Neuronal stem cell (in vitro differentiated cells): ENCODE measurements at regions not wholly inside any gene's neighbourhood (a gene's known extent, or its start where the extent isn't known, plus 50 kb on each side); places are given as distances from the start of the nearest gene placed in this dataset.

Experiments
- DNase-seq: peaks from one replicate; pipeline ENCODE4 v3.0.0-alpha.2; 2013; ENCODE audit warnings: low spot score
- H2AFZ ChIP-seq: one replicate; pipeline ENCODE4 v1.6.1; 2013; ENCODE audit warnings: mild to moderate bottlenecking, low read length, inconsistent platforms
- H2AK5ac ChIP-seq: 2 replicates; pipeline ENCODE4 v1.6.1; 2013; ENCODE audit warnings: low read depth, mild to moderate bottlenecking, inconsistent platforms, low read length, moderate library complexity, mixed read lengths
- H2BK120ac ChIP-seq: 2 replicates; pipeline ENCODE4 v1.6.1; 2013; ENCODE audit warnings: low read depth, mild to moderate bottlenecking, inconsistent platforms, low read length, moderate library complexity, mixed read lengths
- H2BK12ac ChIP-seq: one replicate; pipeline ENCODE4 v1.6.1; 2013; ENCODE audit warnings: low read length, inconsistent platforms
- H2BK15ac ChIP-seq: 2 replicates; pipeline ENCODE4 v1.6.1; 2013; ENCODE audit warnings: mild to moderate bottlenecking, low read length, inconsistent platforms, mixed read lengths
- H2BK5ac ChIP-seq: one replicate; pipeline ENCODE4 v1.6.1; 2013; ENCODE audit warnings: inconsistent platforms, mild to moderate bottlenecking, low read length, moderate library complexity
- H3K14ac ChIP-seq: one replicate; pipeline ENCODE4 v1.6.1; 2013; ENCODE audit warnings: low read length, inconsistent platforms
- H3K18ac ChIP-seq: 2 replicates; pipeline ENCODE4 v1.6.1; 2013; ENCODE audit warnings: low read length, inconsistent platforms
- H3K23ac ChIP-seq: 2 replicates; pipeline ENCODE4 v1.6.1; 2013; ENCODE audit warnings: low read depth, mild to moderate bottlenecking, mixed read lengths, low read length, inconsistent platforms; ENCODE audit not compliant: poor library complexity
- H3K27ac ChIP-seq: replicated peaks from 3 replicates; pipeline ENCODE4 v1.5.1; 2013; ENCODE audit warnings: low read length, inconsistent platforms
- H3K27me3 ChIP-seq, 3 experiments: 2 replicates each; pipeline ENCODE4 v1.6.1; 2013; ENCODE audit warnings: low read length in 3 of 3, mild to moderate bottlenecking in 2 of 3, inconsistent platforms in 1 of 3, low read depth in 1 of 3, mixed read lengths in 1 of 3, moderate library complexity in 1 of 3; ENCODE audit not compliant: control insufficient read depth in 3 of 3, insufficient read depth in 3 of 3
- H3K36me3 ChIP-seq, 2 donors: replicated peaks in 1 of 2; 2 replicates each; pipeline ENCODE4 v1.6.1; 2013; ENCODE audit warnings: low read length in 2 of 2; ENCODE audit not compliant: control insufficient read depth in 2 of 2, insufficient read depth in 2 of 2
- H3K4ac ChIP-seq: 2 replicates; pipeline ENCODE4 v1.6.1; 2013; ENCODE audit warnings: inconsistent platforms, mild to moderate bottlenecking, low read length, moderate library complexity
- H3K4me1 ChIP-seq, 2 donors: 1 replicate in 1 of 2; 2 replicates in 1 of 2; pipeline ENCODE4 v1.6.1; 2013; ENCODE audit warnings: low read length in 2 of 2, low read depth in 1 of 2; ENCODE audit not compliant: control insufficient read depth in 2 of 2, insufficient read depth in 1 of 2
- H3K4me2 ChIP-seq: one replicate; pipeline ENCODE4 v1.6.1; 2013; ENCODE audit warnings: mild to moderate bottlenecking, low read length, inconsistent platforms; ENCODE audit not compliant: insufficient read depth, poor library complexity, severe bottlenecking
- H3K4me3 ChIP-seq, 2 donors: 2 replicates each; pipeline ENCODE4 v1.5.1; 2013; ENCODE audit warnings: low read length in 2 of 2, mild to moderate bottlenecking in 2 of 2, inconsistent platforms in 1 of 2, moderate library complexity in 1 of 2
- H3K79me1 ChIP-seq: one replicate; pipeline ENCODE4 v1.6.1; 2013; ENCODE audit warnings: low read depth, mild to moderate bottlenecking, inconsistent platforms, low read length, moderate library complexity
- H3K9ac ChIP-seq: one replicate; pipeline ENCODE4 v1.6.1; 2013; ENCODE audit warnings: mild to moderate bottlenecking, low read depth, low read length, inconsistent platforms; ENCODE audit not compliant: poor library complexity
- H3K9me3 ChIP-seq, 2 donors: replicated peaks in 1 of 2; 2 replicates each; pipeline versions ENCODE3 to v1.6.1; 2013; ENCODE audit warnings: low read length in 2 of 2, mild to moderate bottlenecking in 2 of 2, inconsistent platforms in 1 of 2, low read depth in 1 of 2, mixed read lengths in 1 of 2, moderate library complexity in 1 of 2; ENCODE audit not compliant: control insufficient read depth in 2 of 2, insufficient read depth in 1 of 2
- H4K8ac ChIP-seq: one replicate; pipeline ENCODE4 v1.6.1; 2013; ENCODE audit warnings: low read depth, mild to moderate bottlenecking, inconsistent platforms, low read length, moderate library complexity
- H4K91ac ChIP-seq: one replicate; pipeline ENCODE4 v1.6.1; 2013; ENCODE audit warnings: low read length, low read depth, mild to moderate bottlenecking, inconsistent platforms; ENCODE audit not compliant: poor library complexity
- WGBS, 2 donors: extraction: QIAGEN DNeasy Blood & Tissue Kit; methylation state at CpG; one replicate each; pipeline ENCODE4 v1.1.7; 2013; ENCODE audit warnings: missing lambda C conversion rate in 2 of 2, mixed read lengths in 1 of 2; ENCODE audit not compliant: insufficient read length in 2 of 2, insufficient replicate concordance in 1 of 2; ENCODE audit errors: extremely low coverage in 2 of 2; 5-methylcytosine and 5-hydroxymethylcytosine counted together

DNA sequence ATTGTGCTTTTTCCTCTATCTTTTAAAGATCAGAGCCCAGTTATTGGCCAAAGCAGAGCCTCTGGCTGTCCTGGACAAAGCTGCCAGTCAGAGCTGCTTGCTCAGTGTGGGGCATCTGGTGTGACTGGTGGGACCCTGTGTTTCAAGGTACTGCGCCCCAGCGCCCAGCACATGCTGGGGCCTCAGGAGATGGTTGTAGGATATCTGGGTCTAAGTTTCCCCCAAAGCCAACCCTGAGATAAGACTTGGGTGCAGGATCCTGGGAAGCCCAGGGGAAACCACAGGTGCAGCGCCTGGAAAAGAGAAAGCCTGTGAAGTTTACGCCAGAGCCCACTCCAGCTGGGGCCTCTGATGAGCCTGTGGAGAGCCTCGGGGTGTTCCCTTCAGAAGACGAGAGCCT is 117.7 kb downstream of the RPIA start:
- Histone ChIP-seq H3K4me1 (peaks cover 0 to 2% of the 10 kb centered on the region in 2 donors), H3K9ac (no peak overlapping the region), H4K8ac (no peak overlapping the region), H3K23ac (no peak overlapping the region), H2BK15ac (no peak overlapping the region), H2BK5ac (no peak overlapping the region), H3K4me2 (no peak overlapping the region), H3K27me3 (peaks cover 0 to 12% (median 0%) of the 10 kb centered on the region in 3 experiments), H3K14ac (no peak overlapping the region), H3K4me3 (no peak overlapping the region), H3K9me3 (peaks cover 0 to 2% of the 10 kb centered on the region in 2 donors), H3K36me3 (no peaks in the 10 kb centered on the region), H4K91ac (no peak overlapping the region), H3K79me1 (no peaks in the 10 kb centered on the region), H3K4ac (no peak overlapping the region), H2BK120ac (no peak overlapping the region), H2AFZ (no peak overlapping the region), H2AK5ac (peak overlapping the region; percentile 28), H3K18ac (no peak overlapping the region), H3K27ac (no peak overlapping the region), H2BK12ac (no peak overlapping the region)
- DNase-seq: no peak
- no CpG with 5 or more reads among the region's 6 CpGs for WGBS, 2 donors

DNA sequence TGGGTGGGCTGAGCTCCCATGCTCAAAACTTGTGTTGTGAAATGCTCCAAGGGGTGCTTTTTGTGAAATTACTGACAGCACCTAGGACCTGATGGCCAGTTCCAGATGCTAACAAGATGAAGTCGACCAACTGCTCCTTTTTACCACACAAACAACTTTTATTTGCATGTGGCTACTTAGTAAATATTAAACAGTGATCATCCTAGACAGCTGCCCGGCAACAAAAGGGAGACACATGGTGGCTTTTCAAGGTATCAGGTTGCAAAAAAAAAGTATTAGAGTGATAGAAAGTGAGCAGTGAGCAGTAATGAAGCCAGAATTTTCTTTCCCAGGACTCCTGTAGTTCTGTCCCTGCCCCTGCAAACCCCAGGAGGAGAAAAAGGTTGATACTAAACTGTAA is 118.5 kb downstream of the RPIA start:
- Histone ChIP-seq H4K8ac (no peak overlapping the region), H3K27ac (no peak overlapping the region), H3K27me3 (peaks cover 0 to 12% (median 0%) of the 10 kb centered on the region in 3 experiments), H3K14ac (no peak overlapping the region), H3K9ac (no peak overlapping the region), H2AK5ac (no peak overlapping the region), H3K4me1 (peaks cover 0 to 2% of the 10 kb centered on the region in 2 donors), H2AFZ (no peak overlapping the region), H3K4me2 (no peak overlapping the region), H3K79me1 (no peaks in the 10 kb centered on the region), H3K23ac (no peak overlapping the region), H3K9me3 (peaks cover 0 to 3% of the 10 kb centered on the region in 2 donors), H3K36me3 (no peaks in the 10 kb centered on the region), H2BK15ac (no peak overlapping the region), H3K18ac (no peak overlapping the region), H2BK120ac (no peak overlapping the region), H4K91ac (no peak overlapping the region), H2BK12ac (no peak overlapping the region), H3K4me3 (no peak overlapping the region), H2BK5ac (no peak overlapping the region), H3K4ac (no peak overlapping the region)
- no CpG with 5 or more reads among the region's 2 CpGs for WGBS, 2 donors
- no peak for DNase-seq

DNA sequence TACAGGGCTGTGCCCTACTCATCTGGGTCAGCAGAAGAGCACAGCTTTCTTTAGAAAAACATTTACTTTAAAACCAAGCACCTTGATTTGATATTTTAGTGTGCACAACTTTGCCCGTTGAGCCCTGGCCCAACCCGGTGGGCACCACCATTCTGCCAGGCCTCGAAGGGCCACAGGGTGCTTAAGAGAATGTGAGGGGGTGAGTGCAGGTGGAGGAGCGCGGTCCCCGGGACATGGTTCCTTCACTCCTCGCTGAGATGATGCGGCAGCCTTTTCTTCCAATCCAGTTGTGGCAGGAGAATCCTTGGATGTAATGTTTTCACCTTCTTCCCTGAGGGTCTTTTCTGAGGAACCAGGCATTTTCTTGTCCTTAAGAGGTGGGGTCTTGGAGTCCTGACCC is 119.0 kb downstream of the RPIA start:
- Histone ChIP-seq H2AK5ac (no peak overlapping the region), H3K27me3 (peaks cover 0 to 12% (median 0%) of the 10 kb centered on the region in 3 experiments), H4K91ac (no peak overlapping the region), H3K36me3 (no peaks in the 10 kb centered on the region), H2BK5ac (no peak overlapping the region), H3K9ac (no peak overlapping the region), H3K4ac (no peak overlapping the region), H3K9me3 (peaks cover 0 to 5% of the 10 kb centered on the region in 2 donors), H2AFZ (no peak overlapping the region), H3K4me2 (no peak overlapping the region), H3K4me3 (no peak overlapping the region), H3K79me1 (no peaks in the 10 kb centered on the region), H2BK12ac (no peak overlapping the region), H3K23ac (no peak overlapping the region), H4K8ac (no peak overlapping the region), H2BK15ac (no peak overlapping the region), H3K27ac (no peak overlapping the region), H3K4me1 (peaks cover 0 to 2% of the 10 kb centered on the region in 2 donors), H2BK120ac (no peak overlapping the region), H3K14ac (no peak overlapping the region), H3K18ac (no peak overlapping the region)
- DNase-seq: no peak
- WGBS, 2 donors: no CpG with 5 or more reads among the region's 8 CpGs

DNA sequence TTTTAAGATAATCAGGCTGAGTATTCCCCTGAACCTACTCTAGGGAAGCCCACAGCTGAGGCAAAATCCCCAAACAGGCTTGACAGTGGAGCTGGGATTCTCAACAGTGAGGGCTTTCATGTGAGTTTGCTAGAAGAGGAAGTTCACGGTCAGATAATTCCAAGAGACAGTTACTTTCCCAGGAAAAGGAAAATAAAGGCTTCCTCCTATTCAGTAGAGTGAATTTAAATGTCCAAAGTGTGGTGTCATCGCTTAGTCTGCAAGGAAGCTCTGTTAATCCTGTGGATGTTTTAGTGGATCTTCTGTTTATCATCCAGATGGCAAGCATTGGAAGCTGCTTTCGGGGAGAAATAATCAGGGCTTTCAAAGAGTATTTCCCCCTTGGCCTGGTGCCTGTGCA is 119.8 kb downstream of the RPIA start:
- H4K8ac ChIP-seq: peak overlapping the region; percentile 78
- no peaks in the 10 kb centered on the region for H3K79me1 ChIP-seq
- DNase-seq: no peak
- H3K4me1 ChIP-seq: peaks cover 0 to 2% of the 10 kb centered on the region in 2 donors
- no peak overlapping the region for H2BK12ac ChIP-seq
- peak overlapping the region; percentile 31 for H3K14ac ChIP-seq
- no peak overlapping the region for H3K9ac ChIP-seq
- no peak overlapping the region for H4K91ac ChIP-seq
- no peak overlapping the region for H3K4ac ChIP-seq
- no peak overlapping the region for H2AK5ac ChIP-seq
- peak overlapping the region; percentile 63 for H3K23ac ChIP-seq
- no peak overlapping the region for H3K27ac ChIP-seq
- no peak overlapping the region for H2BK120ac ChIP-seq
- H3K36me3 ChIP-seq: no peaks in the 10 kb centered on the region
- peaks cover 3 to 6% of the 10 kb centered on the region in 2 donors for H3K9me3 ChIP-seq
- H3K4me3 ChIP-seq: no peak overlapping the region
- peaks cover 0 to 12% (median 0%) of the 10 kb centered on the region in 3 experiments for H3K27me3 ChIP-seq
- no CpG with 5 or more reads among the region's 3 CpGs for WGBS, 2 donors
- no peak overlapping the region for H2BK5ac ChIP-seq
- H2AFZ ChIP-seq: no peak overlapping the region
- no peak overlapping the region for H2BK15ac ChIP-seq
- no peak overlapping the region for H3K4me2 ChIP-seq
- H3K18ac ChIP-seq: no peak overlapping the region
